Left ventricle myocardium superior (tissue), 1 donor: ENCODE measurements at regions not wholly inside any gene's neighbourhood (a gene's known extent, or its start where the extent isn't known, plus 50 kb on each side); places are given as distances from the start of the nearest gene placed in this dataset.
"Not testable (repeated sequence)": the region's sequence is repeated elsewhere in the genome, so short reads cannot be mapped to it uniquely, and the experiment has no call there.

Source experiments
- ATAC-seq: fragments of 200-7000 bp; cut with Tn5 transposase; one replicate; pipeline ENCODE4 v1.9.1; 2020; ENCODE audit warnings: mild to moderate bottlenecking, moderate library complexity
- DNase-seq: peaks from one replicate; pipeline ENCODE4 v3.0.0-alpha.2; 2020
- intact Hi-C: fragments of 100-400 bp; cut with micrococcal nuclease; formaldehyde crosslinking; loops from one replicate; pipeline ENCODE4 v1.11.0; 2022
- donor health status: DM: no; HTN: yes; CAD: no; lungs with severe emphysema.

GRCh38 chr3:4125576-4125975, 177.6 kb upstream of the SETMAR start:
- DNase-seq (no peak), ATAC-seq (no peak)
- intact Hi-C loops: no loop called here

GRCh38 chr3:4138150-4138785, 164.9 kb upstream of the SETMAR start:
- ATAC-seq: no peak
- intact Hi-C loops: no loop called here
- DNase-seq: no peak

- ATAC-seq: no peak
- intact Hi-C loops: no loop called here
- no peak for DNase-seq
Measured at GRCh38 chr3:4138786-4139431, 164.3 kb upstream of the SETMAR start.

GRCh38 chr3:4139462-4140140, 163.6 kb upstream of the SETMAR start:
- DNase-seq (no peak), ATAC-seq (no peak)
- intact Hi-C loops: no loop called here

GRCh38 chr3:4140921-4141320, 162.2 kb upstream of the SETMAR start:
- DNase-seq (no peak), ATAC-seq (no peak)

GRCh38 chr3:4147556-4148118, 155.5 kb upstream of the SETMAR start:
- intact Hi-C loops: no loop called here
- DNase-seq: no peak

More at GRCh38 chr3:4140921-4141320, 162.2 kb upstream of the SETMAR start:
- intact Hi-C loops: no loop called here

GRCh38 chr3:4149296-4149695, 153.9 kb upstream of the SETMAR start:
- DNase-seq (no peak), ATAC-seq (no peak)
- intact Hi-C loops: no loop called here

More at GRCh38 chr3:4147556-4148118, 155.5 kb upstream of the SETMAR start:
- no peak for ATAC-seq

- DNase-seq: no peak
- no peak for ATAC-seq
- intact Hi-C loops: no loop called here
Measured at GRCh38 chr3:4150816-4151215, 152.4 kb upstream of the SETMAR start.

GRCh38 chr3:4151859-4152258, 151.3 kb upstream of the SETMAR start:
- intact Hi-C loops: no loop called here
- no peak for DNase-seq
- no peak for ATAC-seq

GRCh38 chr3:4153771-4154170, 149.4 kb upstream of the SETMAR start:
- ATAC-seq: no peak
- intact Hi-C loops: no loop called here
- DNase-seq: no peak

GRCh38 chr3:4158329-4158728, 144.8 kb upstream of the SETMAR start:
- DNase-seq (no peak), ATAC-seq (no peak)
- intact Hi-C loops: loop anchor here (5.0 kb wide), 1 partner anchor 1474 kb away; no protein-coding TSS in a partner anchor

- intact Hi-C loops: no loop called here
- ATAC-seq (peak; percentile 90), DNase-seq (peak; percentile 42)
Measured at GRCh38 chr3:4162096-4162495, 141.1 kb upstream of the SETMAR start.

- ATAC-seq: no peak
- intact Hi-C loops: no loop called here
- no peak for DNase-seq
Measured at GRCh38 chr3:4163011-4163410, 140.2 kb upstream of the SETMAR start.

- intact Hi-C loops: no loop called here
- no peak for ATAC-seq
- DNase-seq: no peak
Measured at GRCh38 chr3:4166540-4166939, 136.6 kb upstream of the SETMAR start.

GRCh38 chr3:4167230-4167629, 135.9 kb upstream of the SETMAR start:
- ATAC-seq: not testable (repeated sequence)

GRCh38 chr3:4174791-4175190, 128.4 kb upstream of the SETMAR start:
- intact Hi-C loops: no loop called here
- no peak for ATAC-seq
- no peak for DNase-seq

More at GRCh38 chr3:4167230-4167629, 135.9 kb upstream of the SETMAR start:
- intact Hi-C loops, DNase-seq: not testable (repeated sequence)

- ATAC-seq: no peak
- intact Hi-C loops: no loop called here
- DNase-seq: no peak
Measured at GRCh38 chr3:4191971-4192370, 111.2 kb upstream of the SETMAR start.

GRCh38 chr3:4195006-4195405, 108.2 kb upstream of the SETMAR start:
- ATAC-seq (no peak), DNase-seq (no peak)
- intact Hi-C loops: no loop called here

GRCh38 chr3:4196506-4197147, 106.5 kb upstream of the SETMAR start:
- no peak for DNase-seq
- peak; percentile 22 for ATAC-seq

GRCh38 chr3:4197670-4198069, 105.5 kb upstream of the SETMAR start:
- ATAC-seq (no peak), DNase-seq (no peak)
- intact Hi-C loops: no loop called here

More at GRCh38 chr3:4196506-4197147, 106.5 kb upstream of the SETMAR start:
- intact Hi-C loops: no loop called here
